ENCODE measurements at regions not wholly inside any gene's neighbourhood (a gene's known extent, or its start where the extent isn't known, plus 50 kb on each side); places are given as distances from the start of the nearest gene placed in this dataset.
"Not testable (repeated sequence)": the region's sequence is repeated elsewhere in the genome, so short reads cannot be mapped to it uniquely, and the experiment has no call there.

- not testable (repeated sequence) for H3K27ac ChIP-seq (replicated peaks); DNase-seq (ENCODE audit: low read depth in 1 of 2, low spot score in 1 of 2); H3K4me3 ChIP-seq (replicated peaks; ENCODE audit: insufficient read depth, low read length); H3K27me3 ChIP-seq (ENCODE audit: insufficient read depth, poor library complexity, severe bottlenecking)
Measured at GRCh38 chr17:445839-446238, 93.2 kb upstream of the RPH3AL start, which contains the start of gene RFLNB. Gene RFLNB (minus strand): TSS chr17:445939.

- DNase-seq (ENCODE audit: low read depth in 1 of 2, low spot score in 1 of 2): no peak
- no peak overlapping the region for H3K27ac ChIP-seq (replicated peaks)
- H3K27me3 ChIP-seq (ENCODE audit: insufficient read depth, poor library complexity, severe bottlenecking): no peaks in the 10 kb centered on the region
- no peak overlapping the region for H3K4me3 ChIP-seq (replicated peaks; ENCODE audit: insufficient read depth, low read length)
- TF ChIP-seq SPI1 (IDR thresholded peaks at IDR 0.05; ENCODE audit: borderline replicate concordance, low read depth) (no peak), POLR2AphosphoS5 (IDR thresholded peaks at IDR 0.05; ENCODE audit: low read depth) (no peak), REST (IDR thresholded peaks at IDR 0.05; ENCODE audit: insufficient replicate concordance, low read depth) (no peak), GABPA (IDR thresholded peaks at IDR 0.05; ENCODE audit: low read depth) (no peak)
- TF ChIP-seq, protein P1, sequence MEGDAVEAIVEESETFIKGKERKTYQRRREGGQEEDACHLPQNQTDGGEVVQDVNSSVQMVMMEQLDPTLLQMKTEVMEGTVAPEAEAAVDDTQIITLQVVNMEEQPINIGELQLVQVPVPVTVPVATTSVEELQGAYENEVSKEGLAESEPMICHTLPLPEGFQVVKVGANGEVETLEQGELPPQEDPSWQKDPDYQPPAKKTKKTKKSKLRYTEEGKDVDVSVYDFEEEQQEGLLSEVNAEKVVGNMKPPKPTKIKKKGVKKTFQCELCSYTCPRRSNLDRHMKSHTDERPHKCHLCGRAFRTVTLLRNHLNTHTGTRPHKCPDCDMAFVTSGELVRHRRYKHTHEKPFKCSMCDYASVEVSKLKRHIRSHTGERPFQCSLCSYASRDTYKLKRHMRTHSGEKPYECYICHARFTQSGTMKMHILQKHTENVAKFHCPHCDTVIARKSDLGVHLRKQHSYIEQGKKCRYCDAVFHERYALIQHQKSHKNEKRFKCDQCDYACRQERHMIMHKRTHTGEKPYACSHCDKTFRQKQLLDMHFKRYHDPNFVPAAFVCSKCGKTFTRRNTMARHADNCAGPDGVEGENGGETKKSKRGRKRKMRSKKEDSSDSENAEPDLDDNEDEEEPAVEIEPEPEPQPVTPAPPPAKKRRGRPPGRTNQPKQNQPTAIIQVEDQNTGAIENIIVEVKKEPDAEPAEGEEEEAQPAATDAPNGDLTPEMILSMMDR (IDR thresholded peaks at IDR 0.05; ENCODE audit: insufficient read depth, low read length): no peak
Measured at GRCh38 chr17:444879-445454, 92.4 kb upstream of the RPH3AL start.

- TF ChIP-seq POLR2AphosphoS5 (IDR thresholded peaks at IDR 0.05; ENCODE audit: low read depth): no peak
- TF ChIP-seq, protein P1 (IDR thresholded peaks at IDR 0.05; ENCODE audit: insufficient read depth, low read length): no peak
- TF ChIP-seq GABPA (IDR thresholded peaks at IDR 0.05; ENCODE audit: low read depth): no peak
- TF ChIP-seq SPI1 (IDR thresholded peaks at IDR 0.05; ENCODE audit: borderline replicate concordance, low read depth): no peak
- TF ChIP-seq REST (IDR thresholded peaks at IDR 0.05; ENCODE audit: insufficient replicate concordance, low read depth): no peak
- H3K4me3 ChIP-seq (replicated peaks; ENCODE audit: insufficient read depth, low read length): no peak overlapping the region
Measured at GRCh38 chr17:443109-443508, 90.5 kb upstream of the RPH3AL start.

DNA sequence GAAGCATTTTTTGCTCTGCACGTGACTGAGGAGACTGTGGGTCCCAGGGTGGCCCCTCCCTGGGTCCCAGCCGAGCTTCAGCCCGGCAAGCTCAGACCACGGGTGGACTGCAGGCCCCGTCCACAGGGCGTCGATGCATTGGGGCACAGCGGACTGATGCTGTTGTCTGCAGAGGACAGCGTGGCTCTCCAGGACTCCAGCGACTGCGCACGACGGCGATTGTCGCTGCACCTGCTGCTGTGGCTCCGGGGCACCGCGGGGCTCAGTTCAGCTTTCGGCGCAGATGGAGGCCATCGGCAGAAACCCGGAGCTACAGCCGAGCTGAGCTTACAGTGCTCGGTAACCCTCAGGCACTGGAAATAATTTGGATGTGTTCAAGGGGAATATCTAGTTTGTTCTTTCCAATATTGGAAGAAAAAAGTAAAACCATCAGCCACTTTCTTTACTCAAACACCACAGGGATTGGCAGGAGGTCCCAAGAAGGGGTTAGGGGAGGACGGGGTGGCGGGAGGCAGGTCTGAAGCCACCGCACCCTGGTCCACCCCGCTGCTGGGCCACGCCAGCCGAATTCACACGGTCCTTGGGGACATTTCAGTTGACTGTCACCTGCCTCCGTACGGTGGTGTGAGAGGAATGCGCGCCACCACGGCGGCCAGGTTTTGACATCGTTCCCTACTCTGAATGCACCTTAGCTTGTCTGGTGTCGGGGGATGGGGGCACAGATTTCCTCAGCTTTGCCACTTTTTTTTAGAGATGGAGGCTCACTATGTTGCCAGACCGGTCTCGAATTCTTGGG lies 88.7 kb upstream of the RPH3AL start:
- TF ChIP-seq, protein P1 (IDR thresholded peaks at IDR 0.05; ENCODE audit: insufficient read depth, low read length): no peak
- TF ChIP-seq REST (IDR thresholded peaks at IDR 0.05; ENCODE audit: insufficient replicate concordance, low read depth): no peak
- TF ChIP-seq GABPA (IDR thresholded peaks at IDR 0.05; ENCODE audit: low read depth): no peak
- TF ChIP-seq SPI1 (IDR thresholded peaks at IDR 0.05; ENCODE audit: borderline replicate concordance, low read depth): no peak
- no peak for TF ChIP-seq POLR2AphosphoS5 (IDR thresholded peaks at IDR 0.05; ENCODE audit: low read depth)
- H3K4me3 ChIP-seq (replicated peaks; ENCODE audit: insufficient read depth, low read length): no peak overlapping the region
- no peaks in the 10 kb centered on the region for H3K27me3 ChIP-seq (ENCODE audit: insufficient read depth, poor library complexity, severe bottlenecking)
- H3K27ac ChIP-seq (replicated peaks): no peak overlapping the region
- DNase-seq (ENCODE audit: low read depth in 1 of 2, low spot score in 1 of 2): no peak

More at GRCh38 chr17:443109-443508, 90.5 kb upstream of the RPH3AL start:
- DNase-seq (ENCODE audit: low read depth in 1 of 2, low spot score in 1 of 2): no peak
- Histone ChIP-seq H3K27me3 (ENCODE audit: insufficient read depth, poor library complexity, severe bottlenecking) (no peaks in the 10 kb centered on the region), H3K27ac (replicated peaks) (no peak overlapping the region)
